Inferior parietal cortex (tissue), 1 donor: ENCODE measurements at regions not wholly inside any gene's neighbourhood (a gene's known extent, or its start where the extent isn't known, plus 50 kb on each side); places are given as distances from the start of the nearest gene placed in this dataset.
A peak's percentile ranks its signal among the peaks of the same experiment; 100 is the strongest.

Experiments
- DNase-seq: peaks from one replicate; pipeline ENCODE4 v3.0.0-alpha.2; 2016; ENCODE audit errors: extremely low spot score

DNA sequence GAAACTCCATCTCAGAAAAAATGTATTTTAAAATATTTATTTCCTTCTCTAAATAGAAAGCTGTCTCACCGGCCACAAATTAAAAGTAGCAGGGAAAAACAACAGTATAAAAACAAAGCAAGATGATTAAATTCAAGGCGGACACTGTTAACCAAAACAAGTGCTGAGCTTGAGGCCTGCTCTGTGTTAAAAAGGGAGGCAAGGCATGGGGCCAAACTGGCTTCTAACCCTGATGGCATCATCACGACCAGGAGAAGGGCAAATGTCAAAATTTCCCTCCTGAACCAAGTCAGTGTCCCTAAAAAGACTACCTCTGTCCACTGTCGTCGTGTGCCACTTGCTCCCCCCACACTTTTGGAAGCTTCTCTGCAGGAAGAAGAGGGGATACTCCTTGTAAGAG lies 116.1 kb downstream of the MSX2 start:
- no peak for DNase-seq

DNA sequence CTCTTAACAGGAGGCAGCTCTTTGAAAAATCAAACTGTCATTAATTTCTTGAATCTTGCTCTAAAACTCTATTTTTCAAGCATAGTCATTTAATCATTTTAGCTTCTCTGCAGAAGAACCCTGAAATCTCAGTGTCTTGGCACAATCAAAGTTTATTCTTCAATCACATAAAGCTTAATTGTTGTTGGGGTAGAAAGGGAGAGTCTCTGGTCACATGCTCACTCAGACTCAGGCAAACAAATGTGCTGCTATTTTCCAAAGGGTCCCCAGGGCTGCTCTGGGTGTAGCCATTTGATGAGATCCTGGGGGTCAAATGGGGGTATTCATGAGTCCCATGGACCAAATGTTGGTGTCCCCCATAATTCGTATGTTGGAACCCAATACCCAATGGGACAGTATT lies 114.8 kb downstream of the MSX2 start:
- DNase-seq, result peak; percentile 56

DNA sequence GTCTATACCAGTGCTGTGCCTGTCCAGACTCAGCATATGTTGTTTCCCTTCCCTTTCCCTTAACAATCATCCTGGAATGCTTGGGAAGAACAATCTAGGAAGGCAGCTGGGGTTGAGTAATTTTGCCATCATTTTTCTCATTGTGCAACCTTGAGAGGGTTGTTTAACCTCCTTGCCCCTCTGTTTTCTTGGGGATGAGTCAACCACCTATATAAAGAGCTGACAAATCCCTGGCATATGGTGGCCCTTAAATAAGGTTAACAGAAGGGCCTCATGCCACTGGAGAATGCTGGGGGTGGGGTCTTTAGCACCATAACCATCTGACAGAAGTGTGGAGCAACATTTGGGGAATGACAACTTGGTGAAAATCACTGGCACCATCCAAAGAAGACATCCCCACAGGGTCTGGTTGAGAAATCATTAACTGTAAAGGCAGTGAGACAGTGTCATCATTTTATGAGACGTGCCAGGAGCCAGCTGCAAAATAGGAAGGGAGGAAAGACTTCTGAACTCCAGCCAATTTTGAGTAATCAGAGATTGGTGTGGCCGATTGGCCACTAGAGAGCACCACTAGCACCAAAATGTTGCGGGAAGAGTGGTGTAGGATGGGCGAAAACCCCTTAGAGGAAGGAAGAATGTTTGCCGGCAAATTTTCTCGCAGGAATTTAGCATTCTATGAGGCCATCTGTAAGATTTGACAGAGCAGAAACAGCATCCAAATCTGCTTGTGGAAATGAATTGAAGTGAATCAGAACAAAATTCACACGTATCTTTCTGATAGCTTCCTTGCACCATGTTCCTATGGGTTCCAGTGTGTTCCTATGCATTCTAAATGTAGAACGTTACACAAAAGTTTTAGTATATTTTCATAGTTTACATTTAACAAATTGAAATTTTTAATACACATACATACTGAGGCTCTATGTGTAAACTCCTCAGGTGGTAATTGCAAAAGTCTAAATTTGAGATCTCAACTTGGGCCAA lies 113.8 kb downstream of the MSX2 start:
- peak; percentile 68 for DNase-seq

DNA sequence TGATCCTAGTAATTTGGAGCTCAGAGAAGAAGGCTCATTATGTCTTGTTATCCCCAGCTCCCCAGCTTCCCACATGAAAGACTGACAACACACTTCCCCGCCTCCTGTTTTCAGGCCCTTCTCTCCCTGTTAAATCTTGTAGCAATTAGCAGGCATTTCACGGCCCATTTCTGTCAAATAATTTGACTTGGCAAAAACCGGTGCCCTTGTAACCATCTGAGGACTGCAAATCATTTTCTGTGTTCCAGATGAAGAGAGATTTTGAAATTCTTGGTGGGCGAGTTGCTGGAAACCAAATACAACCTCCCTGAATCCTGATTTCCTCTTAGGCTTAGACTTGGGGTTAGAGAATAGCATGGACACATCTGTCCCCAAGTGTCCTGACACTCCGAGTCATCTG lies 109.7 kb downstream of the MSX2 start:
- no peak for DNase-seq

DNA sequence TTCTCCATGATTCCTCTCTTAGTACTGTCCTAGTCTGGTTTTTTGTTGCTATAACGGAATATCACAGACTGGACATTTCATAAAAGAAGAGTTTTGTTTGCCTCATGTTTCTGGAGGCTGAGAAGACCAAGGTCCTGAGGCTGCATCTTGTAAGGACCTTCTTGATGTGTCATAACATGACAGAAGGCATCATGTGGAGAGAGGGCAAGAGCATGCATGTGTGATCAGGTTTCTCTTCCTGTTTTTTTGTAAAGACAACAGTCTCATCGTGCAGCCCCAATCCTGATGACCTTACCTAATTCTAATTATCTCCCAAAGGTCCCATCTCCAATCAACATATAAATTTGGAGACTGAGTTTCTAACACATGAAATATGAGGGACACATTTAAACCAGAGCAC lies 108.4 kb downstream of the MSX2 start:
- DNase-seq, result no peak

DNA sequence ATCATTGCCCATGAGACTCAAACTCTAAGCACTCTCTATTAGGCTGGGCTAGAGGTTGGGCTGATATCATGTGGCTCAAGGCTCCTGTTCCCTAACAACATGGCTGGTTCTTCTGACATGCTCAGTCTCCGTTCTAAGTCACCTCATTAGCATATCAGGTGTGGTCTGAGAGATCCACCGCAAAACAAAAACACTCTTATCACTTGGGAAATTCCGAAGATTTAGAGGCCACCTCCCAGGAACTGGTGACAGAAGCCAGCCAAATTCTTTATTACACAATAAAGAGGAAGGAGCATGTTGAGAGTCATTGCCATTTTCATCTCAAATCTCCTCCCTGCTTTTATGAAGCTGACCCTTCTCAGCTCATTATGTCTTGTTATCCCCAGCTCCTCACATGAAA lies 107.6 kb downstream of the MSX2 start:
- no peak for DNase-seq

DNA sequence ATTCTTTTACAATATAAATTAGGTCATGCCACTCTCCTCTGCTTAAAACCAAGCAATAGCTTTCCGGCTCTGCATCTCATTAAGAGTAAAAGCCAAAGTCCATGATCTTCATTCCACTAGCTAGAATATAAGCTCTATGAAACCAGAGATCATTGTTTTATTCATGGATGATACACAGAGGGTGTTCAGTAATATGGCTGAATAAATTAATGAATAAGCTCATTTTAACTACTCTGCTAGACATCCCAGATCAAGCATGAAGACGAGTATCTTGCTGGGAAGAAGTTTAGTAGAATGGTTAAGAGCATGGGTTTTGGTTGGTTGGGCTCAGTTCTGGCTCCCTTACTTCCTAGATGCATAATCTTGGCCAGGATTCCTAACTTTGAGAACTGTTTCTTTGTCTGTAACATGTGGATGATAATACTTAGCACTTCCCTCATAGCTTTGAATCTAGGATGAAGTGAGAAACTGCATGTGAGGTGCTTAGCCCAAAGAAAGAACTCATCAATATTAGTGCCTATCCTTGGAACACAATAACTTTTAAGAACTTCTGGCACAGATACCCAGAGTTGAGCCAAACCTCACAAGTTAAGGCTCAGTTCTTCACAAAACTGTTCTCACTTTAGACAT lies 106.8 kb downstream of the MSX2 start:
- no peak for DNase-seq

DNA sequence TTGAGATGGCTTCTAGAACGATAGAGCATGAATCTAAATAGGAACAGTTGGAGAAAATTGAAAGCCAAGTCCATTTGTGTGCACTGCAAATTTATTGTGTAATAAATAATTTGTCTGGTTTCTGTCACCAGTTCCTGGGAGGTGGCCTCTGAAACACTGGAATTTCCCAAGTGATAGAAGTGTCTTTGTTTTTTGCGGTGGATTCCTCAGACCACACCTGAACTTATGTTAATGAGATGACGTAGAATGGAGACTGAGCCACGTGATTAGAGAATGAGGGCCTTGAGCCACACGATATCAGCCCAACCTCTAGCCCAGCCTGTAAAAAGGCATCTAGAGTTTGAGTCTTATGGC lies 105.1 kb downstream of the MSX2 start:
- DNase-seq, result no peak

DNA sequence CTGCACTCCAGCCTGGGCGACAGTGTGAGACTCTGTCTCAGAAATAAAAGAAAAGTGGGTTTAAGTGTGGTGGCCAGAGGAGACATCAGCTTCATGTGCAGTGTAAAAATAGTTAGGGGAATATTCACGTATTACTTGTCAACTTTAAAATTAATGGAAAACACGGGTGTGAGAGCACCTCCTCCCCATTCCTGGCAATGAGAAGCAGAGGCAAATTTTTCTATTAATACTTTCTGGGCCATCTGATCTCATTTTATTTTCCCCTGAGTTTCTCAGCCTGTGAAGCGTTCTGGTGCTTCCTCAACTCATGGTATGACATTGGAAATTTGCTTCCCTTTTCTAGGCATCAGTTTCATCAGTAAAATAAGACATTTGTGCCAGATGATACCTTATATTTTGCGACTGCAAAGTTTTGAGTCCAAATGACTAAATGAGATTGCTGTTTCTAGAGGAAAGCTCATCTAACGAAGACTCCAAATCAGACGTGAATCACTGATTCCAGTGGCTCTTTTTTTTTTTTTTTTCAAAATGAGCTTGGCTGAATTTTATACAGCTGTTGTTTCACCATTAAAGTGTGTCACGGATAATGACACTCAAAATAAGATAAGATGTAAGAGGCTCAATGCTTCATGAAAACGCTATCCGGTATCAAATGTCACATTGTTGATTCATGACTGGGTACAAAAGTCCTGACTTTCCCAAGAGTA lies 104.6 kb downstream of the MSX2 start:
- no peak for DNase-seq

DNA sequence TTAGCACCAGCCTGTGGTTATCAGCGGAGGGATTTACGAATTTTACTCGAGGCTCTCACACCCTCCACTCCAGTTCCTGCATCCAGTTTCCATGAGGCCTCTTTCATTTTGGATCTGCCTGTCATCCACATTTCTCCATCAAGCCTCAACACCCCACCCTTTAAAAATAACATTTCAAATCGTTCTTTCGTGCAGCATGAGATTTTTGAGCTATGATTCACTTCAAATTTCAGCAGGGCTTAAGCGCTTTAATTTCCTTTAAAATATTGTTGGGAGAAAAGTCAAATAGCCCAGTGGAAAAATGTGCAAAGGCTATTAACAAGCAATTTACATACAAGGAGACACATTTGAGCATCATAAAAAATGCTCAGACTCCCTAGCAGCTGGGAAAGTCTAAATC lies 103.2 kb downstream of the MSX2 start:
- no peak for DNase-seq

DNA sequence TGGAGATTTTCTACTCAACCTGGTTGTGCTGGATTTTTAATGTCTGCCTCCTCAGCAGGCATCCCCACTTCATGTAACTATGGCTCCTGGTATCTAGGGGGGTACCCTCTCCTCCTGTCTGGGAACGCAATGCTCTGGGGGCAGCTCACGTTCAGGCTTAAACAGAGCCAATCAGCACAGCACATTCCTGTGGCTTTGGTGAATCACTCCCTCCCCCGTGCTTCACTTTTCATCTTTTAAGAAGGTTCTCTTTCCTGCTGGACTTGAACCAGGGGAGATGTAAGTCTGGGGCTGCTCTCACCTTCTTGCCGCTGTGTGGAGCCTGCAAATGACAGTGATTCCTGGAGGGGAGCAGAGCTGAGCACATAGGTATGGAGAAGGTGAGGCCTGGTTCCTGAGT lies 101.2 kb downstream of the MSX2 start:
- no peak for DNase-seq

DNA sequence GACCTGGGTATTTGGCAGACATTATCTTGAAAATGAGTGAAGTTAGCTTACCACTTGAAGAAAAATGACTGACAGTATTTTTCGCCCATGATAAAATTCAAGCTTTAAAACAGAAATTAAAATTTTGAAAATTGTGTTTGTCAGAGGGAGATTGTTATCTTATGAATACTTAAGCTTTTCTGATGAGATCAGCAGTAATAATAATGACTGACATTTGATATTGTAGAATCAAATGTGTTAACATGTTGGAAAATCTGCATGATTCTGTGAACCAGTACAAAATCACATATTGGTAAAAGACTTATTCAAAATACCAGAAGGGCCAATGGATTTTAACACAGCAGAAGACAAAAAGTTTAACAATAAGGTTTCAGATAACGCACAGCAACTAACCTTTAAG lies 94.0 kb downstream of the MSX2 start:
- no peak for DNase-seq

DNA sequence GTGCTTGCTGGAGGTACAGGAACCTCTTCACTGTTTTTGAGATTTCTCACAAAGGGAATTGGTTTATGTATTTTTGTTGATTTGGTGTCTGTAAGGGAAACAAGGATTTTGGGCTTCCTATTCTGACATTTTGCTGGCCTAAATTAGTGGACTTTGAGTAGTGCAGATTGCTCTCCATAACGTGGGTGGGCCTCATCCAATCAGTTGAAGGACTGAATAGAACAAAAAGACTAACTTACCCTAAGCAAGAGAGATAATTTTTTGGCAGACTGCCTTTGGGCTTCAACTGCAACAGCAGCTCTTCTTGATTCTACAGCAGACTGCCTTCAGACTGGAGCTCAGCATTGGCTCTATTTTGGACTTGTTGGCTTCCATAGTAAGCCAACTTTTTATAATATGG lies 93.2 kb downstream of the MSX2 start:
- DNase-seq, result no peak

DNA sequence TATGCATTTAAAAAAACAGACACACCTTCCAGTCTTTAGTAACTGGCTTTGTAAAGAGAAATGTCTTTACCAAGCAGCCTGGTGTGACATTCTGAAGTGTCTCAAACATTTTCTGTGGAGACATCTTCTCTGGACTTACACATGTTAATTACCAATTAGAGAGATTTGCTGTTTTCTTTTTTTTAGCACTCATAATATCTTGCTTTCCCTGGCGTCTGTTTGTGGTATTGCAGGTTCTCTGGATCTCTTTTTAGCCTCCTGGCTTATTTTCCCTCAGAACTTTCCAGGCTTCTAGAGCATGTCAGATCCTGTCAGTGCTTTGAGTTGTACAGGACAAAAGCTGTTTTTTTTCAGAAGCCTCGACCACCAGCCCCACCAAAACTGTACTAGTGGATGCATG lies 92.5 kb downstream of the MSX2 start:
- DNase-seq, result no peak

DNA sequence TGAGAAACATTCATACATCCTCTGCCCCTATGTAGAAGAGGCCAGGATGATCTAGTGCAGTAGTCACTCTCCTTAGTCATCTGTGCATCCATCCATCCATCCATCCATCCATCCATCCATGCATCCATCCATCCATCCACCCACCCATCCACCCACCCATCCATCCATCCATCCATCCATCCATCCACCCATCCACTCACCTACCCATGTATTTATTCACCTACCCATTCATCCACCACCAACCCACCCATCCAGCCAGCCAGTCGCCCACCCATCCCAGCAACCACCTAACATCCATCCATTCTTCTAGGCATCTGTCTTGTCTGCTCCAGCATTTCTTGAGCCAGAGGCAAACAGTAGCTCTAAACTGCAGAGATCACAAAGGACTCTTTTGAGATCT lies 87.1 kb downstream of the MSX2 start:
- DNase-seq, result no peak

DNA sequence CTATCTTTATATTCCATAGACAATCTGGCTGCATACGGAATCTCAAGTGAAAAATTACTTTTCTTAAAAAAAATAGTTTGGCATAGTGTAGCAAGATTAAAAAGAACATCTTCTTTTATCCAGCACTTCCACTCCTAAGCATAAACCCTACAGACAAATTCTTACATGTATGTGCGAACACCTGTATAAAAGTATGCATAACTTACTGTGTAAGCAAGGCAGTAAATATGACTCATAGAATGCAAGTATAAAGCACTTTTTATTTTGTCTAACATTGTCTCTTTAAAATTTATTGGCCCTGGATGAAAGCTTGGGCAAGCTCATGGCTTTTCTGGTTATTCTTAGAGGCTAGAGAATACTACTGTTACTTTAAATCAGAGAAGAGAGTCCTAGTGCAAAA lies 86.4 kb downstream of the MSX2 start:
- DNase-seq, result no peak

DNA sequence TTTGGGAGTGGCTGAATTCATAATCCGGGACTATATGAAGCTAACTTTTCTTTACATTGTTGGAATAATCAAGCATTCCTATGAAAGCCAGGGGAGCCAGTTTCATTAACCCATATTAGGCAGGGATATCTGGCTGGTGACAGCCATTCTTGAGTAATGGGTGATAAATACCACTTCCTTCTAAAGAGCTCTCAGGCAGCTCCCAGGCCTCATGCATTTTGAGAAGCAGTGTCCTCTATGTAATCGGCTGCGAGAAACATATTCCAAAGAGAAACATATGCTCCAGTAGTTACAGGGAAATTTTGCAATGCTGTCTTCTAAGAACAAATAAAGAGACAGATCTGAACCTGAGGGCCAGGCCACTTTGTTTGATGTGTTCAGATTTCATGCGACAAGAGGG lies 83.1 kb downstream of the MSX2 start:
- no peak for DNase-seq

DNA sequence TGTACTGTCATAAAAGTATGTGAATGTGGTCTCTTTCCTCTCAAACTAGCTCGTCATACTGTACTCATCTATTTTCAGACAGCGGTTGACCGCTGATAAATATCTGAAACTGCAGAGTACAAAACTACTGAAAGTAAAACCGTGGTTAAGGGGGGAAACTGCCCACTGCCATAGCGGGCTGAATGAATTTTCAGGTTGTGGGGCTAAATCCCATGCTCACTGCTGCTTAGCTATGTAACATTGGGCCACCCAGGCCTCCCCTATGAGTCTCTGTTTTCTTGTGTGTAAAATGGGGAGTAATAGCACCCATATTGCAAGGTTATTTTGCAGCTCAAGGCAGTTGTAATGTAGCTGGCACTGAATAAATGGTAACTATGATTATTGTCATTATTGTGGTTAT lies 82.3 kb downstream of the MSX2 start:
- DNase-seq, result no peak

DNA sequence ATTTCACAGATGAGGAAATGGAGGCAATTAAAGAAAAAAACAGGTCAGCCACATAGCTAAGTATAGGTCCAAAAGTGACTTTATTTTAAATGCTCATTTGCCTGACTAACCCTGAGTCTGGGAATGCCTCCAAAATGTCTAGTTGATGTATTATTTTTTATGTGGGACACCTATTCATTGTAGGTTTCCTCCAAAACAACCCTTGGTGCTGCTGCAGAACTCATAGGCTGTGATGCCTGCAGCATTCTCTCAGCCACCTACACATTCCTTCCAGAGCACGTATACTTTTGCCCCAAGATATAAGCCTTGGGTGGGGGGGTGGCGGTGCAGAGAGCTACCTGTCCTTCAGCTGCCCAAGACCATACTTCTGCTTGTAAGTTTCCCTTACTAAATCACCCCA lies 77.4 kb downstream of the MSX2 start:
- DNase-seq, result no peak

DNA sequence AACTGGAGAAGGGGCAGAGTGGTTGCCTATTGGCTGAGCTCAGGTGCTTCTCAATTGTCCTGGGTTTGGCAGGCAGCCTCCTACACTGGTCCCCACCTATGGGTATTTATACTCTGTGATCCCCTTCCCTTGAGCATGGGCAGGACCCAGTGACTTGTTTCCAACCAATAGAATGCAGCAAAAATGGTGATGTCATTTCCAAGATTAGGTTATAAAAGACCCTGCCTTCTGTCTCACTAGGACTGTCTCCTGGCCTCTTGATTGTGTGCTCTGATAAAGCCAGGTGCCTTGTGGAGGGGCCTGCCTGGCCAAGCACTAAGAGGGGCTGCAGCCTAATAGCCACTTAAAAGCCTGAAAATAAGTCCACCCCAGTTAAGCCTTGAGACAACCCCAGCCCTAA lies 76.1 kb downstream of the MSX2 start:
- DNase-seq, result no peak

DNA sequence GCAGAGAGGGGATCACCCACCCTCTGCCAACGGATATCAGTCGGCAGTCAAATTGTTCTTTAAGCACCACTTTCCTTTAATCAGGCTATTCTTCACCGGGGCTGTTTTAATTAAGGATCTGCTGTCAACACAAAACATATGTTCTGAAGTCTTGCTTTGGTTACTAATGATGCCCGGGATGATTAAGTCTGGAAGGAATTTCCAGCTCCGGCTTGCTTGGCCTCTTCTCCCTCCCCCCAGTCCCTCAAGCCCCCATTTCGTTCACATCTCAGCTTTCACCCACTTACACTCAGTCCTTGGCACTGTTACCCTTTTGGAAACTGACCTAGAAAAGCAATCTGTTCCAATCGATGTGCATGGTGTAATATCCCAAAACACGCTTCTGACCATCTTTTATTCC lies 74.7 kb downstream of the MSX2 start:
- DNase-seq, result no peak

DNA sequence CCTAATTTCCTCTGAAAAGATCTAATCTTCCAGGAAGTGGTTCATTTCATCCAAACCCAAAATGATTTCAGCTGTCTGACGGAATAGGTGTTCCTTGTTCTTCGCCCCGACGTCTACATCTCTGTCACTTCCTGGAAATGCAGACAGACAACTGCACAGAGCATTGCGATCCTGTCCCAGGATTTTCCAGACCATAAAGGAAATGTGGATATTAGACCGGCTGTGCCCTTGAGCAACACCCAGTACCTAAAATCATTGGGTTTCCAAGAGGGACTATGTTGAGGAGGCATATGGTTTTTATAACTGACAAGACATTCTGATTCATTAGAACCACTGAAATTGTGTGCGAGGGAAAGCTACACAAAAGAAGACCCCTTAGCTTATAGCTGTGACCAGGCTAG lies 74.2 kb downstream of the MSX2 start:
- no peak for DNase-seq

DNA sequence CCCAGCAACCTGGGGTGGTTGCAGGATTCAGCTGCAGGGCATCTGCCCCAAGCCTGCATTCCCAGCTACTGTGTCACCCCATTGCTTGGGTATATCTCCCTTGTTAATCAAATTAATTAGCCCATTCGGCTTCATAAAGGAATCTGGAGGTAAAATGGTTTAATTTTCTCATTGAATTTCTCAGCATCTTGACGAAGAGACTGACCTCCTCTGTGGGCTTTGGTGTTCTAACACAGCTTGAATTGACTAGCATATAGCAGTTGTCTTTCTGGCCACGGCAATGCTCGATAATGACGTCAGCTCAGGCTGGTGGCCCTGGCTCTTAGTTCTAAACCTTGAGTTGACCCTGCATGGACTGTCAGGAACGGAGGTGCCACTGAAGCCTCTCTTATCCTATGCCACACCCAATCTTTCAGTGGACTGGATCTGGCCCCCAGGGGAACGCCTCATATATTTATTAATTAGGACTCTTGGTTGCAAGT lies 72.4 kb downstream of the MSX2 start:
- no peak for DNase-seq
